HG02610 (cell line): ENCODE measurements at regions not wholly inside any gene's neighbourhood (a gene's known extent, or its start where the extent isn't known, plus 50 kb on each side); places are given as distances from the start of the nearest gene placed in this dataset.

Source experiments
- ATAC-seq: cut with Tn5 transposase; IDR thresholded peaks from one replicate; pipeline ENCODE4 v1.9.1; 2021; ENCODE audit warnings: mild to moderate bottlenecking, moderate library complexity; ENCODE audit not compliant: unreplicated experiment

- no peak for ATAC-seq
Observed at GRCh38 chr17:15893658-15894024, 51.3 kb upstream of the ADORA2B start.

GRCh38 chr17:15894258-15894657 lies 50.7 kb upstream of the ADORA2B start:
- no peak for ATAC-seq

GRCh38 chr17:15894913-15895658 lies 49.8 kb upstream of the ADORA2B start:
- ATAC-seq, result no peak
